ENCODE measurements at regions not wholly inside any gene's neighbourhood (a gene's known extent, or its start where the extent isn't known, plus 50 kb on each side); places are given as distances from the start of the nearest gene placed in this dataset.

- no peaks in the 10 kb centered on the region for H3K27me3 ChIP-seq (ENCODE audit: low read length)
- BruUV-seq (replicated peaks), result no TSS peak
- no peak overlapping the region for H3K27ac ChIP-seq (ENCODE audit: low read length)
- no peak overlapping the region for H2AFZ ChIP-seq (ENCODE audit: low read length)
- CTCF ChIA-PET, result no interaction called here
- no peak overlapping the region for H3K9ac ChIP-seq (ENCODE audit: low read length)
- no peak overlapping the region for H3K4me3 ChIP-seq (ENCODE audit: low read length)
- H3F3A ChIP-seq (ENCODE audit: low read length, unreplicated experiment), result no peaks in the 10 kb centered on the region
- no peaks in the 10 kb centered on the region for H3K36me3 ChIP-seq (ENCODE audit: low read depth, low read length)
- ATAC-seq (peak; percentile 88), DNase-seq (peak; percentile 64)
- TF ChIP-seq EZH2phosphoT487 (IDR thresholded peaks at IDR 0.05; ENCODE audit: borderline replicate concordance, low read length), result no peak
- TF ChIP-seq EZH2 (IDR thresholded peaks at IDR 0.05; ENCODE audit: low read length, unreplicated experiment), result no peak
- TF ChIP-seq CTCF (conservative IDR thresholded peaks at IDR 0.05; ENCODE audit: low read depth, low read length), result no peak
- peaks cover 12% of the 10 kb centered on the region for H3K4me1 ChIP-seq (ENCODE audit: insufficient read depth, low read length)
- no peaks in the 10 kb centered on the region for H3K79me2 ChIP-seq (ENCODE audit: low read length)
- no peaks in the 10 kb centered on the region for H3K9me3 ChIP-seq (ENCODE audit: low read length)
- POLR2A ChIA-PET (ENCODE audit: unreplicated experiment), result no interaction called here
- peak overlapping the region; percentile 30; the same call in 1 of the 2 replicates for H3K4me2 ChIP-seq (ENCODE audit: low read length)
- intact Hi-C loops (cut with micrococcal nuclease), result no loop called here
- H3K9me2 ChIP-seq (replicated peaks; ENCODE audit: low read length), result no peaks in the 10 kb centered on the region
- H4K20me1 ChIP-seq (ENCODE audit: low read length), result no peaks in the 10 kb centered on the region
Measured at GRCh38 chr3:166123576-166123975, 286.4 kb upstream of the BCHE start.

- TF ChIP-seq EZH2 (IDR thresholded peaks at IDR 0.05; ENCODE audit: low read length, unreplicated experiment) (no peak), EZH2phosphoT487 (IDR thresholded peaks at IDR 0.05; ENCODE audit: borderline replicate concordance, low read length) (no peak), CTCF (conservative IDR thresholded peaks at IDR 0.05; ENCODE audit: low read depth, low read length) (no peak)
- Histone ChIP-seq H3K27ac (ENCODE audit: low read length) (no peak overlapping the region), H3K9me2 (replicated peaks; ENCODE audit: low read length) (no peaks in the 10 kb centered on the region), H3K9me3 (ENCODE audit: low read length) (no peaks in the 10 kb centered on the region), H3K4me2 (ENCODE audit: low read length) (peak overlapping the region; percentile 30; the same call in 1 of the 2 replicates), H3K79me2 (ENCODE audit: low read length) (no peaks in the 10 kb centered on the region), H4K20me1 (ENCODE audit: low read length) (no peaks in the 10 kb centered on the region), H3K9ac (ENCODE audit: low read length) (no peak overlapping the region), H3K27me3 (ENCODE audit: low read length) (no peaks in the 10 kb centered on the region), H3F3A (ENCODE audit: low read length, unreplicated experiment) (no peaks in the 10 kb centered on the region), H2AFZ (ENCODE audit: low read length) (no peak overlapping the region), H3K4me1 (ENCODE audit: insufficient read depth, low read length) (peaks cover 12% of the 10 kb centered on the region), H3K36me3 (ENCODE audit: low read depth, low read length) (no peaks in the 10 kb centered on the region), H3K4me3 (ENCODE audit: low read length) (no peak overlapping the region)
- CTCF ChIA-PET, result no interaction called here
- DNase-seq (no peak), ATAC-seq (no peak)
- POLR2A ChIA-PET (ENCODE audit: unreplicated experiment), result no interaction called here
- BruUV-seq (replicated peaks), result no TSS peak
- intact Hi-C loops (cut with micrococcal nuclease), result no loop called here
Measured at GRCh38 chr3:166123088-166123487, 285.9 kb upstream of the BCHE start.

- ATAC-seq (no peak), DNase-seq (no peak)
- Histone ChIP-seq H3K27ac (ENCODE audit: low read length) (no peak overlapping the region), H3K9me3 (ENCODE audit: low read length) (no peaks in the 10 kb centered on the region), H3K79me2 (ENCODE audit: low read length) (no peaks in the 10 kb centered on the region), H3K36me3 (ENCODE audit: low read depth, low read length) (no peaks in the 10 kb centered on the region), H3K9ac (ENCODE audit: low read length) (no peak overlapping the region), H3K9me2 (replicated peaks; ENCODE audit: low read length) (no peaks in the 10 kb centered on the region), H4K20me1 (ENCODE audit: low read length) (no peaks in the 10 kb centered on the region), H3F3A (ENCODE audit: low read length, unreplicated experiment) (no peaks in the 10 kb centered on the region), H3K4me1 (ENCODE audit: insufficient read depth, low read length) (peaks cover 3% of the 10 kb centered on the region), H3K27me3 (ENCODE audit: low read length) (no peaks in the 10 kb centered on the region), H3K4me2 (ENCODE audit: low read length) (no peak overlapping the region), H3K4me3 (ENCODE audit: low read length) (no peak overlapping the region), H2AFZ (ENCODE audit: low read length) (no peak overlapping the region)
- ChIA-PET POLR2A (ENCODE audit: unreplicated experiment) (no interaction called here), CTCF (no interaction called here)
- BruUV-seq (replicated peaks), result no TSS peak
- TF ChIP-seq EZH2phosphoT487 (IDR thresholded peaks at IDR 0.05; ENCODE audit: borderline replicate concordance, low read length) (no peak), CTCF (conservative IDR thresholded peaks at IDR 0.05; ENCODE audit: low read depth, low read length) (no peak)
- intact Hi-C loops (cut with micrococcal nuclease), result no loop called here
Measured at GRCh38 chr3:166118049-166118448, 280.8 kb upstream of the BCHE start.
